Endothelial cell of umbilical vein (primary cell): ENCODE measurements at regions not wholly inside any gene's neighbourhood (a gene's known extent, or its start where the extent isn't known, plus 50 kb on each side); places are given as distances from the start of the nearest gene placed in this dataset.

Experiments used
- CTCF ChIP-seq, 2 donors: IDR thresholded peaks; 1 replicate in 1 of 2; 2 replicates in 1 of 2; pipeline ENCODE4 v1.5.1; 2011; ENCODE audit warnings: low read length in 2 of 2, mild to moderate bottlenecking in 2 of 2, moderate library complexity in 2 of 2, control low read depth in 1 of 2, inconsistent platforms in 1 of 2, low read depth in 1 of 2; ENCODE audit not compliant: insufficient read depth in 1 of 2; ENCODE audit errors: extremely low read depth in 1 of 2
- EZH2 ChIP-seq: IDR thresholded peaks from 2 replicates; pipeline ENCODE4 v1.6.1; 2012; ENCODE audit warnings: borderline replicate concordance, low read depth, mild to moderate bottlenecking, moderate library complexity, low read length, inconsistent platforms; ENCODE audit not compliant: severe bottlenecking

GRCh38 chr2:38217401-38218188 is 141.6 kb upstream of the CYP1B1 start:
- TF ChIP-seq CTCF (IDR thresholded peaks at IDR 0.05; ENCODE audit: extremely low read depth in 1 of 2, insufficient read depth in 1 of 2, low read depth in 1 of 2, low read length in 2 of 2) (no peak), EZH2 (no peak)
